VCaP (cell line): ENCODE measurements at regions not wholly inside any gene's neighbourhood (a gene's known extent, or its start where the extent isn't known, plus 50 kb on each side); places are given as distances from the start of the nearest gene placed in this dataset.

Experiments
- H3K27ac ChIP-seq: fragments of 450-650 bp; 2 replicates; pipeline ENCODE4 v1.5.1; 2017
- TF ChIP-seq, protein P1 (sequence below): fragments of 450-650 bp; conservative IDR thresholded peaks from 2 replicates; pipeline ENCODE4 v1.5.1; 2017; ENCODE audit warnings: mild to moderate bottlenecking, moderate library complexity

DNA sequence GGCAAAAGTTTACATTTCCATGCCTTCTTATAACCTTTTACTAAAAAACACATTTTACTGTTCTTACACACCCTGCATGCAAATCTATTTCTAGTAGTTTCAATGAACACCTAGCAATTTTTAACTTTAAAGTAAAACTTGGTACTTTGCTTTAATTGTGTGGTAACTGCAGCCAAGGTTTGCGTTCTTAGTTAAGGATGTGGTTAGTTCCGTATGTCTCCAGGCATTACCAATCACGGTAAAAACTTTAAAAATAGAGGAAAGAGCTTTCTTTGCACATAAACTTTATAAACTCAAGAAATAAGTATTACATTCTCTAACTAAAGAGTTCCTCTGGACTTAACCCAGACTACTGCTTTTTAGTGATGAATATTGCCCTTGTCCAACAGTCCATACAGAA, 795.2 kb downstream of the SLC16A7 start:
- H3K27ac ChIP-seq: no peak overlapping the region
- TF ChIP-seq, protein P1, sequence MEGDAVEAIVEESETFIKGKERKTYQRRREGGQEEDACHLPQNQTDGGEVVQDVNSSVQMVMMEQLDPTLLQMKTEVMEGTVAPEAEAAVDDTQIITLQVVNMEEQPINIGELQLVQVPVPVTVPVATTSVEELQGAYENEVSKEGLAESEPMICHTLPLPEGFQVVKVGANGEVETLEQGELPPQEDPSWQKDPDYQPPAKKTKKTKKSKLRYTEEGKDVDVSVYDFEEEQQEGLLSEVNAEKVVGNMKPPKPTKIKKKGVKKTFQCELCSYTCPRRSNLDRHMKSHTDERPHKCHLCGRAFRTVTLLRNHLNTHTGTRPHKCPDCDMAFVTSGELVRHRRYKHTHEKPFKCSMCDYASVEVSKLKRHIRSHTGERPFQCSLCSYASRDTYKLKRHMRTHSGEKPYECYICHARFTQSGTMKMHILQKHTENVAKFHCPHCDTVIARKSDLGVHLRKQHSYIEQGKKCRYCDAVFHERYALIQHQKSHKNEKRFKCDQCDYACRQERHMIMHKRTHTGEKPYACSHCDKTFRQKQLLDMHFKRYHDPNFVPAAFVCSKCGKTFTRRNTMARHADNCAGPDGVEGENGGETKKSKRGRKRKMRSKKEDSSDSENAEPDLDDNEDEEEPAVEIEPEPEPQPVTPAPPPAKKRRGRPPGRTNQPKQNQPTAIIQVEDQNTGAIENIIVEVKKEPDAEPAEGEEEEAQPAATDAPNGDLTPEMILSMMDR: no peak

DNA sequence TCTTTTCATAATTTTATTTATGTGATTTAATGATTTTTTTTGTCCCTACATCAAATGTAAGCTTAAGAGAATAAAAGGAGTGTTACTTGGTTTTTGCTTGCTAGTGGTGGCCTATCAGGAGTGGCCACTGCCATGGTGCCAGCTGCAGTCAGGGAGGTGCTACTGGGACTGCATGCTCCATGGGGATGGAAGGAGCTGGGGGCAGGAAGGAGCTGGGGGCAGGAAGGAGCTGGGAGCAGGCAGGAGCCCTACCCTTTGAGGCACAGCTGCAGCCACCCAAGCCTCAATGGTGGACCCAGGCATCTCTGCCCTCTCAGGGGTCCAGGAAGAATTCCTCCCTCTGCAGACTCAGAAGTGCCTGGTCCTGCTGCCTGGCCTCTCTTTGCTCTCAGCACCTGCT, 796.0 kb downstream of the SLC16A7 start:
- H3K27ac ChIP-seq: no peak overlapping the region
- TF ChIP-seq, protein P1: no peak

DNA sequence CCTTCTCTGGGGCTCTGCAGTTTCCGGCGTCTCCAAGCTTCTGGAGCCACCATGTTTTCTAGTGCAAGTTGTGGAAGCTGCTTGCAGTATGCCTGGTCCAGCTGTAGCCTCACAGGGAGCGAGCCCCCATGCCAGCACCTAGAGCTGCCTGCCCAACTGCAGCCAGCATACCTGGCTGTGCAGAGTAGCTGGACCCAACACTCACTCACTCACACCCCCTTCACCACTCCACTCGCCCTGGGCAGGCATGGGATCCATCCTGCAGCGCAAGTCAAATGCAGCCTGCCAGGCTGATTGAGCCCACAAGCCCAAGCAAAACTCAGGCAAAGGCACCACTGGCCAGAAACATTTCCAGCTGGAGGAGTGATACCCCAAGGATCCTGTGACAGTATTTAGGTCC, 797.3 kb downstream of the SLC16A7 start:
- TF ChIP-seq, protein P1: no peak
- H3K27ac ChIP-seq: no peak overlapping the region

DNA sequence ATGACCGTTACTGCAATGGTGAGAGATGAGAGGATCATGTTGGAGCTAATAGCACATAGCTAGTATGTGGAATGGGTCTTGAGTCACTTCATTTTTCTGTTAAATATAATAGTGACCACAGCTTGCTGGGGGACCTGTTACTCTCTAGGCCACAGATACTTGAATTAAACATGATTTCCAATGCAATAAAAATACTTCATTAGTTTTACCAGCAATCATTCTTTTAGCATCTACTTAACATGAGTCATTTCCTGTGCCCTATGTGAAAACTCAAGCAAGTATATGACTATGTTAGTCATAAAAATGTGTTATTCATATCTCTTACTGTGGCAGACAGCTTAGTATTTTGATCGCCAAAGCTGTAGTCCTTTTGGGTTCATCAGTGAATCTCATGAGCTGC, 798.8 kb downstream of the SLC16A7 start:
- TF ChIP-seq, protein P1: no peak
- no peak overlapping the region for H3K27ac ChIP-seq

DNA sequence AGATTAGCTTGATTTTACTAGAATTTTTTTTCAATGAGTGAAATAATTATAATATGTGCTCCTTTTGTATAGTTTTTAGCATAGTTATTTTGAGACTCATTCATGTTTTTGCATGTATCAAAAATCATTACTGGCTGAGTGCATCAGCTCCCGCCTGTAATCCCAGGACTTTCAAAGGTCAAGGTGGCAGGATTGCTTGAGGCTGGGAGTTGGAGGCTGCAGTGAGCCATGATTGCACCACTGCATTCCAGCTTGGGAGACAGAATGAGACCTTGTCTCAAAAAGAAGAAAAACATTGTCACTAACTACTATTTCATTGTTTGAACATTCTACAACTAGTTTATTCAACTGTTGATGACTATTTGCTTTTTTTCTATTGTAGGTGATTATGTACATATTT, 802.7 kb downstream of the SLC16A7 start:
- TF ChIP-seq, protein P1: no peak

DNA sequence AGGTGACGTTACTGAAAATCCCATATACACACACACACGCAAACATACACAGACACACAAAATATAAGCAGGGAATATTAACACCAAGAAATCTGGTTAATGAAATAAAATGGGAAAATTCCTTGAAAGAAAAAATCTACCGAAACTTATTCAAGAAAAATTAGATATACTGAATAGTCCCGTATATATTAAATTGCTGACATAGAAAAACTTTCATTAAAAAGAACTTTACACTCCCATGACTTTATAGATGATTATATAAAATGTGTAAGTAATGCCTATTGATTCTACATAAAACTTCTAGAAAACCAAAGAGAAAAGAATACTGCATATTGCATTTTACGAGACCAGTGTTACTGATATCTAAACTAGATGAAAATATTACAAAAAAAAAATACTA, 803.2 kb downstream of the SLC16A7 start:
- TF ChIP-seq, protein P1: no peak
- H3K27ac ChIP-seq: no peak overlapping the region

More for the DNA sequence above, 802.7 kb downstream of the SLC16A7 start:
- H3K27ac ChIP-seq: no peak overlapping the region

DNA sequence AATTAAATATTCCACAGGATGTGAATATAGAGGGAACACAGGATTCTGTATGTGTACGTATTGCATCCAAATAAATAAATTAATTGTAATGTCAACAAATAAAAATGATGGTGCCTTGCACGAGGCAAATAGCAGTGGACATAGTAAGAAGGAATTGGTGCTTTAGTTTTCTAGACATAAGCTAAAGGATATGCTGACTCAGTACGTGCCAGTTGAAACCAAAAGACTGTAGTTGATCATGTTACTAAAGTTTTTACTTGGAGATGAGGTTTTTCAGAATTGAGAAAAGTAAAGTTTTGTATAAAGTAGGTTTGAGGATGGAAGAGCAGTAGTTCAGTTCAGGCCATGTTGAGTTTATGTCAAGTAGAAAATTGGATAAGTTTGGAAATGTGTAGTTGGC, 807.2 kb downstream of the SLC16A7 start:
- TF ChIP-seq, protein P1: no peak
- no peak overlapping the region for H3K27ac ChIP-seq

DNA sequence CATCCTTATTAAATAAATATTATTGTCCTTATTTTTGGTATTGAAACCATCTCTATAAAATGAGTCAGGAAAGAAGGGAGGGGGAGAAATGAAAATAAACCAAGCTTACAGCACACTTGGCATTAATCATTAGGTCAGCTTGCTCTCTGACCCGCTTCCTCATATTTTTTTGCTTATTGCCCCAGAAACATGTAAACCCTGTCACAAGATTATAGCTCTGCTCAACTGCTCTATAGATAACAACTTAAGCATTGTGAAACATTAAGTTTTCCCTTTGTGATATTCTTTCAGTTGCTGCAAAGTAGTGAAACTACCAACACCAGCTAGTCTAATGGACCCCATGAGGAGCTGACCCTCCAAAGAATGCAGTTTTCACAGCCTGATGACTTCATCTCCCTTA, 819.5 kb downstream of the SLC16A7 start:
- no peak overlapping the region for H3K27ac ChIP-seq
- TF ChIP-seq, protein P1: no peak
